ENCODE measurements at regions not wholly inside any gene's neighbourhood (a gene's known extent, or its start where the extent isn't known, plus 50 kb on each side); places are given as distances from the start of the nearest gene placed in this dataset.

DNA sequence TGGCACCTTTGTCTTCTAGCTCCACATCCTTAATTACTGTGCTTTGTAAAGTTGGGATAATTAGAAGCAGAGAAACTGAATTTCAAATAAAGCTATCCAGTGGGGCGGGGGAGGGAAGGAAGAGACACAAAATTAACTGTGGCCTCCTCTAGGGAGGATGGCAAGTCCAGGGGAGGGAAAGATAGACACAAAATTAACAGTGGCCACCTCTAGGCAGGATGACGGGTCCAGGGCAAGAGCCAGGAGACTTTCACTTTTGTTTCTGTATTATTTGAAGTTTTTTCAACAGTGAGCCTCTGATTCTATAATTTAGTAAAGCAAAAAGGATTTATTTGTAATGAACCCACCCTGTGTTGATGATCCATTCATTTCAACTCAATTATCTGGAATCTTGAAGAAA, 335.9 kb downstream of the MSX2 start:
- no CpG with 5 or more reads among the region's 2 CpGs for WGBS, 2 donors (ENCODE audit: extremely low coverage in 2 of 2, insufficient read length in 2 of 2, insufficient replicate concordance in 1 of 2)
- H3K4me3 ChIP-seq (ENCODE audit: low read length in 2 of 2) = no peak overlapping the region
- H3K4ac ChIP-seq (ENCODE audit: low read length) = no peak overlapping the region

GRCh38 chr5:175059687-175060211, 335.4 kb downstream of the MSX2 start:
- Histone ChIP-seq H3K23ac (ENCODE audit: low read depth, low read length, poor library complexity) (peak overlapping the region; percentile 46), H2AFZ (ENCODE audit: low read length) (peak overlapping the region; percentile 87), H3K14ac (ENCODE audit: low read length) (no peak overlapping the region), H2BK12ac (ENCODE audit: low read length) (no peak overlapping the region), H3K36me3 (replicated peaks in 1 of 2; ENCODE audit: control insufficient read depth in 2 of 2, insufficient read depth in 2 of 2, low read length in 2 of 2) (no peaks in the 10 kb centered on the region), H3K27me3 (ENCODE audit: control insufficient read depth in 3 of 3, insufficient read depth in 3 of 3, low read depth in 1 of 3, low read length in 3 of 3) (no peaks in the 10 kb centered on the region), H3K4me1 (ENCODE audit: control insufficient read depth in 2 of 2, insufficient read depth in 1 of 2, low read depth in 1 of 2, low read length in 2 of 2) (peaks cover 0 to 6% of the 10 kb centered on the region in 2 donors), H3K4me3 (ENCODE audit: low read length in 2 of 2) (no peak overlapping the region), H2BK5ac (ENCODE audit: low read length) (no peak overlapping the region), H3K18ac (ENCODE audit: low read length) (peak overlapping the region; percentile 21), H3K79me1 (ENCODE audit: low read depth, low read length) (no peaks in the 10 kb centered on the region), H2BK120ac (ENCODE audit: low read depth, low read length) (no peak overlapping the region), H2AK5ac (ENCODE audit: low read depth, low read length) (no peak overlapping the region), H3K27ac (replicated peaks; ENCODE audit: low read length) (peak overlapping the region; percentile 13), H2BK15ac (ENCODE audit: low read length) (no peak overlapping the region), H3K4ac (ENCODE audit: low read length) (no peak overlapping the region), H4K91ac (ENCODE audit: low read depth, low read length, poor library complexity) (no peak overlapping the region), H3K4me2 (ENCODE audit: insufficient read depth, low read length, poor library complexity, severe bottlenecking) (peak overlapping the region; percentile 61), H3K9me3 (replicated peaks in 1 of 2; ENCODE audit: control insufficient read depth in 2 of 2, insufficient read depth in 1 of 2, low read depth in 1 of 2, low read length in 2 of 2) (no peaks in the 10 kb centered on the region), H4K8ac (ENCODE audit: low read depth, low read length) (no peak overlapping the region), H3K9ac (ENCODE audit: low read depth, low read length, poor library complexity) (no peak overlapping the region)
- no CpG with 5 or more reads among the region's 22 CpGs for WGBS, 2 donors (ENCODE audit: extremely low coverage in 2 of 2, insufficient read length in 2 of 2, insufficient replicate concordance in 1 of 2)
- peak; percentile 72 for DNase-seq (ENCODE audit: low spot score)

More for the DNA sequence above, 335.9 kb downstream of the MSX2 start:
- Histone ChIP-seq H3K23ac (ENCODE audit: low read depth, low read length, poor library complexity) (peak overlapping the region; percentile 46), H3K14ac (ENCODE audit: low read length) (no peak overlapping the region), H3K79me1 (ENCODE audit: low read depth, low read length) (no peaks in the 10 kb centered on the region), H3K4me1 (ENCODE audit: control insufficient read depth in 2 of 2, insufficient read depth in 1 of 2, low read depth in 1 of 2, low read length in 2 of 2) (peaks cover 0 to 6% of the 10 kb centered on the region in 2 donors), H2BK12ac (ENCODE audit: low read length) (no peak overlapping the region), H4K8ac (ENCODE audit: low read depth, low read length) (no peak overlapping the region), H3K9ac (ENCODE audit: low read depth, low read length, poor library complexity) (no peak overlapping the region), H2AK5ac (ENCODE audit: low read depth, low read length) (no peak overlapping the region), H3K9me3 (replicated peaks in 1 of 2; ENCODE audit: control insufficient read depth in 2 of 2, insufficient read depth in 1 of 2, low read depth in 1 of 2, low read length in 2 of 2) (no peaks in the 10 kb centered on the region), H3K4me2 (ENCODE audit: insufficient read depth, low read length, poor library complexity, severe bottlenecking) (peak overlapping the region; percentile 61), H2BK5ac (ENCODE audit: low read length) (no peak overlapping the region), H3K27ac (replicated peaks; ENCODE audit: low read length) (peak overlapping the region; percentile 13), H2BK15ac (ENCODE audit: low read length) (no peak overlapping the region), H3K36me3 (replicated peaks in 1 of 2; ENCODE audit: control insufficient read depth in 2 of 2, insufficient read depth in 2 of 2, low read length in 2 of 2) (no peaks in the 10 kb centered on the region), H2AFZ (ENCODE audit: low read length) (peak overlapping the region; percentile 87), H2BK120ac (ENCODE audit: low read depth, low read length) (no peak overlapping the region), H3K18ac (ENCODE audit: low read length) (no peak overlapping the region), H3K27me3 (ENCODE audit: control insufficient read depth in 3 of 3, insufficient read depth in 3 of 3, low read depth in 1 of 3, low read length in 3 of 3) (no peaks in the 10 kb centered on the region), H4K91ac (ENCODE audit: low read depth, low read length, poor library complexity) (no peak overlapping the region)
- no peak for DNase-seq (ENCODE audit: low spot score)

GRCh38 chr5:175056831-175057230, 332.4 kb downstream of the MSX2 start:
- Histone ChIP-seq H3K4ac (ENCODE audit: low read length) (no peak overlapping the region), H2BK15ac (ENCODE audit: low read length) (no peak overlapping the region), H3K79me1 (ENCODE audit: low read depth, low read length) (no peaks in the 10 kb centered on the region), H3K9me3 (replicated peaks in 1 of 2; ENCODE audit: control insufficient read depth in 2 of 2, insufficient read depth in 1 of 2, low read depth in 1 of 2, low read length in 2 of 2) (no peaks in the 10 kb centered on the region), H3K9ac (ENCODE audit: low read depth, low read length, poor library complexity) (no peak overlapping the region), H3K18ac (ENCODE audit: low read length) (peak overlapping the region; percentile 5), H3K36me3 (replicated peaks in 1 of 2; ENCODE audit: control insufficient read depth in 2 of 2, insufficient read depth in 2 of 2, low read length in 2 of 2) (no peaks in the 10 kb centered on the region), H4K8ac (ENCODE audit: low read depth, low read length) (no peak overlapping the region), H2BK12ac (ENCODE audit: low read length) (no peak overlapping the region), H3K27ac (replicated peaks; ENCODE audit: low read length) (no peak overlapping the region), H2BK5ac (ENCODE audit: low read length) (no peak overlapping the region), H2BK120ac (ENCODE audit: low read depth, low read length) (no peak overlapping the region), H3K4me3 (ENCODE audit: low read length in 2 of 2) (no peak overlapping the region), H3K14ac (ENCODE audit: low read length) (no peak overlapping the region), H3K4me2 (ENCODE audit: insufficient read depth, low read length, poor library complexity, severe bottlenecking) (no peak overlapping the region), H2AK5ac (ENCODE audit: low read depth, low read length) (no peak overlapping the region), H3K4me1 (ENCODE audit: control insufficient read depth in 2 of 2, insufficient read depth in 1 of 2, low read depth in 1 of 2, low read length in 2 of 2) (peaks cover 0 to 6% of the 10 kb centered on the region in 2 donors), H4K91ac (ENCODE audit: low read depth, low read length, poor library complexity) (no peak overlapping the region), H3K23ac (ENCODE audit: low read depth, low read length, poor library complexity) (no peak overlapping the region), H2AFZ (ENCODE audit: low read length) (no peak overlapping the region), H3K27me3 (ENCODE audit: control insufficient read depth in 3 of 3, insufficient read depth in 3 of 3, low read depth in 1 of 3, low read length in 3 of 3) (no peaks in the 10 kb centered on the region)
- WGBS, 2 donors (ENCODE audit: extremely low coverage in 2 of 2, insufficient read length in 2 of 2, insufficient replicate concordance in 1 of 2) = no CpG with 5 or more reads among the region's 4 CpGs
- DNase-seq (ENCODE audit: low spot score) = no peak

DNA sequence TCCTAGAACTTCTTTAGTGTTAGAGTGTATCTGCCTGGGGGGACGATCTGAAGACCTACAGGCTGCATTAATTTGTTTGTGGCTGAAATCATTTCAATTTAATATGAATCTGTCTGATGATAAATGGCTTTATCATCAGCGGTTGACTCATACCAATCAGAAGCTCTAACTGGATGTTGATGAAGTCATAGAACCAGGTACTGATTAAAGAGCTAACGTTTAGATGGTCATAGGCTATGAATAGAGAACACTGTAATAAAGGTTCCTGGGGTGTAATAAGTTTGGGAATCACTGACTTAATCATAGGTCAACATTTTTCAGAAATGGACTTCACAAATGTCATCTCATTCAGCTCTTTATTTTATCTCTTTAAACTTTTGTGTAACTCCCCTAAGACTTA, 329.9 kb downstream of the MSX2 start:
- H2BK15ac ChIP-seq (ENCODE audit: low read length) = no peak overlapping the region
- no peak overlapping the region for H2BK12ac ChIP-seq (ENCODE audit: low read length)
- H3K27ac ChIP-seq (replicated peaks; ENCODE audit: low read length) = no peak overlapping the region
- H3K4me1 ChIP-seq (ENCODE audit: control insufficient read depth in 2 of 2, insufficient read depth in 1 of 2, low read depth in 1 of 2, low read length in 2 of 2) = no peaks in the 10 kb centered on the region
- no peak overlapping the region for H3K18ac ChIP-seq (ENCODE audit: low read length)
- H3K79me1 ChIP-seq (ENCODE audit: low read depth, low read length) = no peaks in the 10 kb centered on the region
- no peak overlapping the region for H3K14ac ChIP-seq (ENCODE audit: low read length)
- no peak overlapping the region for H2BK120ac ChIP-seq (ENCODE audit: low read depth, low read length)
- no peaks in the 10 kb centered on the region for H3K9me3 ChIP-seq (replicated peaks in 1 of 2; ENCODE audit: control insufficient read depth in 2 of 2, insufficient read depth in 1 of 2, low read depth in 1 of 2, low read length in 2 of 2)
- H3K23ac ChIP-seq (ENCODE audit: low read depth, low read length, poor library complexity) = no peak overlapping the region
- H4K8ac ChIP-seq (ENCODE audit: low read depth, low read length) = no peak overlapping the region
- H3K36me3 ChIP-seq (replicated peaks in 1 of 2; ENCODE audit: control insufficient read depth in 2 of 2, insufficient read depth in 2 of 2, low read length in 2 of 2) = no peaks in the 10 kb centered on the region
- H3K9ac ChIP-seq (ENCODE audit: low read depth, low read length, poor library complexity) = no peak overlapping the region
- H2AFZ ChIP-seq (ENCODE audit: low read length) = no peak overlapping the region
- no peak for DNase-seq (ENCODE audit: low spot score)
- no peak overlapping the region for H2AK5ac ChIP-seq (ENCODE audit: low read depth, low read length)
- WGBS, 2 donors (ENCODE audit: extremely low coverage in 2 of 2, insufficient read length in 2 of 2, insufficient replicate concordance in 1 of 2) = no CpG with 5 or more reads among the region's 3 CpGs
- H3K4me2 ChIP-seq (ENCODE audit: insufficient read depth, low read length, poor library complexity, severe bottlenecking) = no peak overlapping the region
- H2BK5ac ChIP-seq (ENCODE audit: low read length) = no peak overlapping the region
- no peak overlapping the region for H3K4ac ChIP-seq (ENCODE audit: low read length)
- H4K91ac ChIP-seq (ENCODE audit: low read depth, low read length, poor library complexity) = no peak overlapping the region
- no peaks in the 10 kb centered on the region for H3K27me3 ChIP-seq (ENCODE audit: control insufficient read depth in 3 of 3, insufficient read depth in 3 of 3, low read depth in 1 of 3, low read length in 3 of 3)
- no peak overlapping the region for H3K4me3 ChIP-seq (ENCODE audit: low read length in 2 of 2)

Data from neuronal stem cell (in vitro differentiated cells).